Neural progenitor cell (in vitro differentiated cells): ENCODE measurements at regions not wholly inside any gene's neighbourhood (a gene's known extent, or its start where the extent isn't known, plus 50 kb on each side); places are given as distances from the start of the nearest gene placed in this dataset.
"Not testable (repeated sequence)": the region's sequence is repeated elsewhere in the genome, so short reads cannot be mapped to it uniquely, and the experiment has no call there.

ENCODE experiments used
- EZH2 ChIP-seq: fragments of 200-600 bp; sonication (generic); IDR thresholded peaks from 2 replicates; pipeline ENCODE4 v1.6.1; 2017; ENCODE audit warnings: antibody characterized with exemption, mild to moderate bottlenecking, moderate library complexity
- TF ChIP-seq, protein P1 (sequence below): fragments of 200-600 bp; sonication (generic); IDR thresholded peaks from 2 replicates; pipeline ENCODE4 v1.5.1; 2017; ENCODE audit warnings: antibody characterized with exemption, mild to moderate bottlenecking

DNA sequence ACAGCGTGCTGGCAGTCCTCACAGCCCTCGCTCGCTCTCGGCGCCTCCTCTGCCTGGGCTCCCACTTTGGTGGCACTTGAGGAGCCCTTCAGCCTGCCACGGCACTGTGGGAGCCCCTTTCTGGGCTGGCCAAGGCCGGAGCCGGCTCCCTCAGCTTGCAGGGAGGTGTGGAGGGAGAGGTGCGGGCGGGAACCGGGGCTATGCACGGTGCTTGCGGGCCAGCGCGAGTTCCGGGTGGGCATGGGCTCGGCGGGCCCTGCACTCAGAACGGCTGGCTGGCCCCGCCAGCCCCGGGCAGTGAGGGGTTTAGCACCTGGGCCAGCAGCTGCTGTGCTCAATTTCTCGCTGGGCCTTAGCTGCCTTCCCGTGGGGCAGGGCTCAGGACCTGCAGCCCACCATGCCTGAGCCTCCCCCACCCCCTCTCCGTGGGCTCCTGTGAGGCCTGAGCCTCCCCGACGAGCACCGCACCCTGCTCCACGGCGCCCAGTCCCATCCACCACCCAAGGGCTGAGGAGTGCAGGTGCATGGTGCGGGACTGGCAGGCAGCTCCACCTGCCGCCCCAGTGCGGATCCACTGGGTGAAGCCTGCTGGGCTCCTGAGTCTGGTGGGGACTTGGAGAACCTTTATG is 106.5 kb upstream of the IQSEC1 start:
- TF ChIP-seq EZH2 = not testable (repeated sequence)
- TF ChIP-seq, protein P1, sequence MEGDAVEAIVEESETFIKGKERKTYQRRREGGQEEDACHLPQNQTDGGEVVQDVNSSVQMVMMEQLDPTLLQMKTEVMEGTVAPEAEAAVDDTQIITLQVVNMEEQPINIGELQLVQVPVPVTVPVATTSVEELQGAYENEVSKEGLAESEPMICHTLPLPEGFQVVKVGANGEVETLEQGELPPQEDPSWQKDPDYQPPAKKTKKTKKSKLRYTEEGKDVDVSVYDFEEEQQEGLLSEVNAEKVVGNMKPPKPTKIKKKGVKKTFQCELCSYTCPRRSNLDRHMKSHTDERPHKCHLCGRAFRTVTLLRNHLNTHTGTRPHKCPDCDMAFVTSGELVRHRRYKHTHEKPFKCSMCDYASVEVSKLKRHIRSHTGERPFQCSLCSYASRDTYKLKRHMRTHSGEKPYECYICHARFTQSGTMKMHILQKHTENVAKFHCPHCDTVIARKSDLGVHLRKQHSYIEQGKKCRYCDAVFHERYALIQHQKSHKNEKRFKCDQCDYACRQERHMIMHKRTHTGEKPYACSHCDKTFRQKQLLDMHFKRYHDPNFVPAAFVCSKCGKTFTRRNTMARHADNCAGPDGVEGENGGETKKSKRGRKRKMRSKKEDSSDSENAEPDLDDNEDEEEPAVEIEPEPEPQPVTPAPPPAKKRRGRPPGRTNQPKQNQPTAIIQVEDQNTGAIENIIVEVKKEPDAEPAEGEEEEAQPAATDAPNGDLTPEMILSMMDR = not testable (repeated sequence)
